ENCODE measurements at regions not wholly inside any gene's neighbourhood (a gene's known extent, or its start where the extent isn't known, plus 50 kb on each side); places are given as distances from the start of the nearest gene placed in this dataset.

DNA sequence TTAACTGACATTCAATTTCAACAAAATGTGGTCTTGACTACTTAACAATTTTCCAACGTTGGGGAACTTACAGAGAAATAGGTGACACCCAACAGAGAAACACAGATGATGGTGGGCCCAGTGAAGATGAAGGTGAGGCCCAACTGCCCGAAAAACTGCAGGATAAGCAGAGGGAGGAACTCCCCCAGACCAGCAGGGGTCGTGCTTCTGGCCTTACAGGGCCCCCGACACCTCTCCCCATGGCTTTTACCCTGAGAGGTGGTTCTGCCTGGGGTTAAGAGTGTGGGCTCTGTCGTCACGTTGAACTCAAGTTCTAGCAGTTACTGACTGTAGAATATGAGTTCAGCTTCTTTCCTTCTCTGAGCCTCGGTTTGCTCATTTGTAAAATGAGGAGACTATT, 119.5 kb upstream of the SMIM21 start:
- H3K27me3 ChIP-seq, result peaks cover 4% of the 10 kb centered on the region
- ATAC-seq (no peak), DNase-seq (no peak)
- H3K4me1 ChIP-seq, result no peaks in the 10 kb centered on the region
- TF ChIP-seq, protein P1, sequence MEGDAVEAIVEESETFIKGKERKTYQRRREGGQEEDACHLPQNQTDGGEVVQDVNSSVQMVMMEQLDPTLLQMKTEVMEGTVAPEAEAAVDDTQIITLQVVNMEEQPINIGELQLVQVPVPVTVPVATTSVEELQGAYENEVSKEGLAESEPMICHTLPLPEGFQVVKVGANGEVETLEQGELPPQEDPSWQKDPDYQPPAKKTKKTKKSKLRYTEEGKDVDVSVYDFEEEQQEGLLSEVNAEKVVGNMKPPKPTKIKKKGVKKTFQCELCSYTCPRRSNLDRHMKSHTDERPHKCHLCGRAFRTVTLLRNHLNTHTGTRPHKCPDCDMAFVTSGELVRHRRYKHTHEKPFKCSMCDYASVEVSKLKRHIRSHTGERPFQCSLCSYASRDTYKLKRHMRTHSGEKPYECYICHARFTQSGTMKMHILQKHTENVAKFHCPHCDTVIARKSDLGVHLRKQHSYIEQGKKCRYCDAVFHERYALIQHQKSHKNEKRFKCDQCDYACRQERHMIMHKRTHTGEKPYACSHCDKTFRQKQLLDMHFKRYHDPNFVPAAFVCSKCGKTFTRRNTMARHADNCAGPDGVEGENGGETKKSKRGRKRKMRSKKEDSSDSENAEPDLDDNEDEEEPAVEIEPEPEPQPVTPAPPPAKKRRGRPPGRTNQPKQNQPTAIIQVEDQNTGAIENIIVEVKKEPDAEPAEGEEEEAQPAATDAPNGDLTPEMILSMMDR (IDR thresholded peaks at IDR 0.05), result no peak
- intact Hi-C loops (cut with DNase I), result no loop called here
- no peaks in the 10 kb centered on the region for H3K36me3 ChIP-seq
- H3K9me3 ChIP-seq, result no peaks in the 10 kb centered on the region
- no peak overlapping the region for H3K4me3 ChIP-seq
- H3K27ac ChIP-seq, result no peak overlapping the region

DNA sequence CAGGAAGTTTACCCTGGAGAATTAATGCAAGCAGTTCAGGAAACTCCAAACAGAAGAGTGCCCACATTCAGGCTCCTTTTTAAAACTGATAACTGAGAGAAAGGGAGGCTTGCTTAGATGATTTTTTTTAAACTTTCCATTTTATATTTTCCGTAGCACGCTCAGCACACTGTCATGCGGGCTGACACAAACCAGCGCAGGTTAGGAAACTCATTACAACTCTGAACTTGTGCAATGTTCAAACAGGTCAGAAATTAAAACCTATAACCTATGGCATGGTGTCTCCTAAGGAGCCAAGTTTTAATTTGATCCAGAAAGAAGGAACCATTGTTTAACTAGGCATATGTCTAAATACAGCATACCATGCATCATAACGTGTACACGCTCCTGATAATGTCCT, 117.7 kb upstream of the SMIM21 start:
- ATAC-seq (no peak), DNase-seq (no peak)
- Histone ChIP-seq H3K9me3 (no peaks in the 10 kb centered on the region), H3K27me3 (peaks cover 4% of the 10 kb centered on the region), H3K4me1 (no peaks in the 10 kb centered on the region), H3K27ac (no peak overlapping the region), H3K36me3 (no peaks in the 10 kb centered on the region), H3K4me3 (no peak overlapping the region)
- intact Hi-C loops (cut with DNase I), result no loop called here
- TF ChIP-seq, protein P1 (IDR thresholded peaks at IDR 0.05), result no peak

DNA sequence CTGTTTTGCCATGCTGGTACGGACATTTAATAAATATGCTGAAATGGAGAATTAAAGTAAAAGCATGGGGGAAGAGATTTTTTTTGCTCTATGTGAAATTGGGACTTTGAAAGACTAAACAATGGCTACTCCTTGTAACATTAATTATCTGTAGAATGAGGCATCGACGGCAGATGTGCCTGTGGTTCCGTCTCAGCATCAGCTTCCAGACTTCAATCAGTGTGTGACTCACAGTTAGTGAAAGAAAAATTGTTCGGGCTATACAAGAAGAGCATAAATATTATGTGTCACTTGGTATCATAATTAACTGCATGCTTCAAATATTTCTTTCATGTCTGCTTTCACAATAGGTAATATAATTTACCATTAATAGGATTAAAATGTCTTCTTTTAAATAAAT, 117.0 kb upstream of the SMIM21 start:
- H3K4me3 ChIP-seq, result no peak overlapping the region
- no peaks in the 10 kb centered on the region for H3K4me1 ChIP-seq
- ATAC-seq (no peak), DNase-seq (no peak)
- H3K27me3 ChIP-seq, result peaks cover 4% of the 10 kb centered on the region
- no peak overlapping the region for H3K27ac ChIP-seq
- H3K36me3 ChIP-seq, result no peaks in the 10 kb centered on the region
- TF ChIP-seq, protein P1 (IDR thresholded peaks at IDR 0.05), result no peak
- intact Hi-C loops (cut with DNase I), result no loop called here
- H3K9me3 ChIP-seq, result no peaks in the 10 kb centered on the region

DNA sequence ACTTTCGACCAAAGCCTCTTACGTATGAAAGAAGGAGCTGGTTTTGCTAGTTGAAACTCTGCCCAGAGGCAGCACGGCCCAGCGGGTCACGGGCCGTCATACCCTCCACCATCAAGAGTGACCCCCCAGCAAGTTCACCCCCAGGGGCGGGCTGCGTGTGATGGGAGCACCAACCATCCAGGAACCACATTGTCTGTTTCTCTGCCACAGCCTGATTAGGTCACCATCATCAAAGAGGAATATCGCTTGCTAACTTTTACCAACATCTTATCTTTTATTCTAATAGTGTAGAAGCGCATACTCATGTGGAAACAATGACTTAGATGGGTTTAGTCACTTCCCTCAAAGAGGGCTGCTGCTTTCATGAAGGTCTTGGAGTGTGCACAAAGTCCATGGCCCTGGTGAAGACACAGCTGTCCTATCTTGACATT, 116.6 kb upstream of the SMIM21 start:
- intact Hi-C loops (cut with DNase I), result no loop called here
- H3K27me3 ChIP-seq, result peaks cover 4% of the 10 kb centered on the region
- H3K9me3 ChIP-seq, result no peaks in the 10 kb centered on the region
- H3K36me3 ChIP-seq, result no peaks in the 10 kb centered on the region
- no peaks in the 10 kb centered on the region for H3K4me1 ChIP-seq
- TF ChIP-seq, protein P1 (IDR thresholded peaks at IDR 0.05), result no peak
- no peak overlapping the region for H3K4me3 ChIP-seq
- no peak for ATAC-seq
- DNase-seq, result no peak
- H3K27ac ChIP-seq, result no peak overlapping the region

DNA sequence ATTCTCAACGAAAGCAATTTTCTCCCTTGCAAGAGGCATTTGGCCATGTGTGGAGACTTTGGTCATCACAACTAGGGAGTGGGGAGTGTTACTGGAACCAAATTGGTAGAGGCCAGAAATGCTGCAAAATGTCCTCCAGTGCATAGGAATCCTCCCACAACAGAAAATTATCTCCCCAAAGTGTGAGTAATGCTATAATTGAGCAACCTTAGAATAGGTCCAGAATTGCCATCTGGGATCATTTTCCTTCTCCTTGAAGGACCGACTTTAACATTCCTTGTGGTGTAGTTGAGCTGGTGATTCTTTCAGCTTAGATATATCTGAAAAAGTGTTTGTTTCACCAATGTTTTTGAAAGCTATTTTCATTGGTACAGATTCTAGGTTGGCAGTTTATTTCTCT, 111.2 kb upstream of the SMIM21 start:
- no peaks in the 10 kb centered on the region for H3K9me3 ChIP-seq
- intact Hi-C loops (cut with DNase I), result no loop called here
- no peak overlapping the region for H3K4me3 ChIP-seq
- no peaks in the 10 kb centered on the region for H3K27me3 ChIP-seq
- no peaks in the 10 kb centered on the region for H3K4me1 ChIP-seq
- no peak overlapping the region for H3K27ac ChIP-seq
- no peaks in the 10 kb centered on the region for H3K36me3 ChIP-seq
- no peak for DNase-seq
- TF ChIP-seq, protein P1 (IDR thresholded peaks at IDR 0.05), result no peak
- no peak for ATAC-seq

DNA sequence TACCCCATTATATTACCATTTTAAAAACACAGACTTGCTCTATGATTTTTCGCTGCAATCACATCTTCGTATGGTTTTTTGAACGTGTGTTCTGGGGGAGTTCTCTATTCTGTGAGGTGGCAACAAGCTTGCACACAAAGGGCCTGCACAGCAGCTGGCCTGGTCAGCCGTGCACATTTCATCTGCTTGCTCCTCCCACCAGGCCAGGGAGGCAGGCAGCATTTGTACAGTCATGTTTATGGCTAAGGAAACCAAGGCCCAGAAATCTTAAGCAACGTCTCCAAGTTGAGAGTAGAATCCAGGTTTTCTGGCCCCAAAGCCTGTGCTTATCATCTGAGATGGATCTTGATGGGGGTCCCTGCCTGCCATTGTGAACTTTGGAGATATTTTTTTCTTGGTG, 106.4 kb upstream of the SMIM21 start:
- H3K9me3 ChIP-seq, result no peaks in the 10 kb centered on the region
- H3K36me3 ChIP-seq, result no peaks in the 10 kb centered on the region
- DNase-seq (no peak), ATAC-seq (no peak)
- TF ChIP-seq, protein P1 (IDR thresholded peaks at IDR 0.05), result no peak
- H3K27me3 ChIP-seq, result no peaks in the 10 kb centered on the region
- H3K4me3 ChIP-seq, result no peak overlapping the region
- H3K27ac ChIP-seq, result no peak overlapping the region
- H3K4me1 ChIP-seq, result no peaks in the 10 kb centered on the region
- intact Hi-C loops (cut with DNase I), result no loop called here
